Activated CD8-positive, alpha-beta T cell treated with anti-CD3 and anti-CD28 coated beads, Interleukin-2, amount 10 ng/mL, durations not matched to agents 7 days and 5 days (primary cell): ENCODE measurements at regions not wholly inside any gene's neighbourhood (a gene's known extent, or its start where the extent isn't known, plus 50 kb on each side); places are given as distances from the start of the nearest gene placed in this dataset.

Experiments used
- ATAC-seq: fragments of 150-1000 bp; cut with Tn5 transposase; one replicate; pipeline ENCODE4 v1.10.0; 2021; ENCODE audit warnings: moderate library complexity
- CTCF ChIA-PET: fragments of 350-600 bp; sonication (Branson Sonifier 250); formaldehyde crosslinking; loops from one replicate; lab custom pipeline; 2021; ENCODE audit warnings: antibody characterized with exemption; lab: Charles Lee
- POLR2A ChIA-PET: fragments of 350-600 bp; sonication (Branson Sonifier 250); formaldehyde crosslinking; loops from one replicate; lab custom pipeline; 2021; ENCODE audit warnings: antibody characterized with exemption; lab: Charles Lee
- DNase-seq: peaks from one replicate; pipeline ENCODE4 v3.0.0-alpha.2; 2020
- H3K27ac Mint-ChIP-seq: one replicate; pipeline ENCODE4 v1.8.0; 2021; ENCODE audit warnings: mild to moderate bottlenecking, mixed read lengths
- H3K27me3 Mint-ChIP-seq: one replicate; pipeline ENCODE4 v1.8.0; 2021; ENCODE audit warnings: low read depth, mixed read lengths
- H3K36me3 Mint-ChIP-seq: one replicate; pipeline ENCODE4 v1.8.0; 2021; ENCODE audit warnings: low read depth, mixed read lengths
- H3K4me1 Mint-ChIP-seq: one replicate; pipeline ENCODE4 v1.8.0; 2021; ENCODE audit warnings: low read depth, mixed read lengths
- H3K4me3 Mint-ChIP-seq: one replicate; pipeline ENCODE4 v1.8.0; 2021; ENCODE audit warnings: mild to moderate bottlenecking, mixed read lengths
- H3K9me3 Mint-ChIP-seq: one replicate; pipeline ENCODE4 v1.8.0; 2022; ENCODE audit warnings: mixed read lengths; ENCODE audit not compliant: insufficient read depth

DNA sequence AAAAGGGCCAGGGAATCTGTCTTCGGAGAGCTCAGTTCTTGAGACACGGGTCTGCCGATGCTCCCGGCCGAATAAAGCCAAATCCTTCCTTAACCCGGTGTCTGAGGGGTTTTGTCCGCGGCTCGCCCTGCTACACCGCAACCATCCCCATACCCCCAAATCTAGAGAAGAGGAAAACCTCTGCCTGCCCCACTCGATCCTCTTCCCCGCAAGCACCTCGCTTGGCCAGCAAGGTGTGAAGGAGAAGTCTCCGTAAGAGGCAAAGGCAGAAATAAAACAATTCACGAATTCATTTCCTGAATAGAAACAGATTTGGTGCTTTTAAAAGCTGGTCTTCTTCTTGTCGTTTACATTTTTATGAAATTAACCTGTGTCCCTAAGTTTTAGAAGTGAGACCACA lies 67.3 kb upstream of the GALNT9 start:
- ChIA-PET CTCF (no interaction called here), POLR2A (no interaction called here)
- no peak for ATAC-seq
- Mint-ChIP-seq H3K27ac (no peak overlapping the region), H3K9me3 (no peaks in the 10 kb centered on the region), H3K27me3 (peaks cover 8% of the 10 kb centered on the region), H3K36me3 (no peaks in the 10 kb centered on the region), H3K4me3 (no peak overlapping the region), H3K4me1 (no peaks in the 10 kb centered on the region)
- no peak for DNase-seq

DNA sequence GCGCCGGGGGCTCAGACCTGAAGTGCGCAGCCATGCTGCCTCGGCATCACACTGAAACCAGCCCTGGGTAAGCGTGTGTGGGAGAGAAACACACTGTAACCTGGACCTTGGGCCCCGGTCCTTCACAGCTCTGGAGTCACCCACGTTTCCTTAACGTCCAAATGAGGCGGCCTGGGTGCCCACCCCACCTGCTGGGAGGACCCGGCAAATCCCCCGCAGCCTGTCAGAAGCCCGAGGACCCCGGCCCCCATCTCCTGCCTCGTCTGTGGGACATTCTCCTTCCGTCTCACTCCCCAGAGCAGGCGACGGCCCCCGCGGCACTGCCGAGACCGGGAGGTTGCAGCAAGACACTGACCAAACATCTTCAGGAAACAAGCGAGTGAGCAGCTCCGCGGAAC lies 66.5 kb upstream of the GALNT9 start:
- Mint-ChIP-seq H3K9me3 (no peaks in the 10 kb centered on the region), H3K4me1 (no peaks in the 10 kb centered on the region), H3K27ac (no peak overlapping the region), H3K27me3 (peaks cover 6% of the 10 kb centered on the region), H3K36me3 (no peaks in the 10 kb centered on the region), H3K4me3 (no peak overlapping the region)
- no peak for ATAC-seq
- ChIA-PET CTCF (no interaction called here), POLR2A (no interaction called here)
- no peak for DNase-seq

DNA sequence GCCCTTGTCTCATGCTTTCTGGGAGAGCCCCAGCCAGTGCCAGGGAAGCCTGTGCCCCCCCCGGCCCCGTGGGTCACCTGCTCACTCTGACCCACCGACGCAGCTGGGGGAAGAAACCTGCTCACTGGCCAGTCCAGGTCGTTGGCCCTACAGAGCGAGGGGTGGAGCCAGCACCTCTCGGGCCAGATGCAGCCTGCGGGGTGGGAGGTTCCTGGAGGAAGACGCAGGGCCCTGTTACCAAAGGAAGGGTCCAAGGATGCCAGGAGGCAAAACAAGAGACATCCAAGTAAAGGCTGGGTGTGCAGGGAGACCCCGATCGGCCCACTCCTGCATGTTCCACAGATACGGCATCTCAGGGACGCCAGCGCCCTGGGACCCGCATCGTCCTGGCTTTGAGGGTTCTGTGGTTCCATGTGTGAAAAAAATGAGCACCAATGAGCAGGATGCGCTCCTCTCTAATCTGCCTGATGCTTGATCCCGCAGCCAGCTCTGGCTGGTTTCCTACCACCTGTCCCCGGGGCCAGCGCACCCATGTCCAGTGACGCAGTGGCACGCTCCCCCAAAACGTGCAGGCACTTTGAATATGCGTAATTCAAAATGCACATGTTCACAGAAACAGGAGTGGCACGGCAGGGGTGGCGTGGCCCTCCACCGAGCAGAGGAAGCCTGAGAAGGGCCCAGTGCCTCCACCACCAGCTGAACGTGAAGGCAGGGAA lies 66.0 kb upstream of the GALNT9 start:
- ChIA-PET POLR2A (no interaction called here), CTCF (no interaction called here)
- DNase-seq (no peak), ATAC-seq (no peak)
- no peaks in the 10 kb centered on the region for H3K4me1 Mint-ChIP-seq
- H3K27ac Mint-ChIP-seq: no peak overlapping the region
- no peak overlapping the region for H3K4me3 Mint-ChIP-seq
- H3K27me3 Mint-ChIP-seq: peaks cover 5% of the 10 kb centered on the region
- H3K36me3 Mint-ChIP-seq: no peaks in the 10 kb centered on the region
- no peaks in the 10 kb centered on the region for H3K9me3 Mint-ChIP-seq

DNA sequence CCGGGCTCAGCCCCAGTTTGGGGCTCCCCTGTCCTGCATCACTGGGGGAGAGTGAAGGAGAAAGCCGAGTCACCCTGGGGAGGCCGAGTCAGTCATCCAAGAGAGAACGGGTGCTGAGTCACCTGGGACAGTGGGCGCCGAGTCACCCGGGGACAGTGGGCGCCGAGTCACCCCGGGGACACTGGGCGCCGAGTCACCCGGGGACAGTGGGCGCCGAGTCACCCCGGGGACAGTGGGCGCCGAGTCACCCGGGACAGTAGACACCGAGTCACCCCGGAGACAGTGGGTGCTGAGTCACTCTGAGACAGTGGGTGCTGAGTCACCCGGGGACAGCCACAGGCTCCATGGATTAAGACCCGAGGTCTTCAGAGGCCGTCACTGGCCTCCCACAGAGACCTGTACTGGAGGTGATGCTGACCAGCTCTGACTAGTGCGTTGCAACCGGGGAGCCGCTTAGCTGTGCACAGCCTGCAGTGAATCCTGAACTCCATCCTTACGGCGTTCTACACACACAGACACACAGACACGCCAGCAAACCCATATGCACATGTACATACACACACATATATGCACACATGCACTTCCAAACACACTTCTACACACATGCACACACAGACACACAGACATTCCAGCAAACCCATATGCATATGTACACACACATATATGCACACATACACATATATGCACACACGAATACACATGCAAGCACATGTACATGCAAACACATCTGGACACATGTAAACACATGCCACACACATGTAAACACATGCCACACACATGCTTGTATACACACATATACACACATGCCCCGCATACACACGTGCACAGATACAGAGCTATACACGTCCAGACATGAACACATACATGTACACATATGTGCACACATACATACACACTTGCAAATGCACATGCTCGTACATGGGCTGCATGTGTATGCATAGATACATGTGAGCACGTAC lies 64.9 kb upstream of the GALNT9 start:
- no peak overlapping the region for H3K27ac Mint-ChIP-seq
- ATAC-seq: no peak

DNA sequence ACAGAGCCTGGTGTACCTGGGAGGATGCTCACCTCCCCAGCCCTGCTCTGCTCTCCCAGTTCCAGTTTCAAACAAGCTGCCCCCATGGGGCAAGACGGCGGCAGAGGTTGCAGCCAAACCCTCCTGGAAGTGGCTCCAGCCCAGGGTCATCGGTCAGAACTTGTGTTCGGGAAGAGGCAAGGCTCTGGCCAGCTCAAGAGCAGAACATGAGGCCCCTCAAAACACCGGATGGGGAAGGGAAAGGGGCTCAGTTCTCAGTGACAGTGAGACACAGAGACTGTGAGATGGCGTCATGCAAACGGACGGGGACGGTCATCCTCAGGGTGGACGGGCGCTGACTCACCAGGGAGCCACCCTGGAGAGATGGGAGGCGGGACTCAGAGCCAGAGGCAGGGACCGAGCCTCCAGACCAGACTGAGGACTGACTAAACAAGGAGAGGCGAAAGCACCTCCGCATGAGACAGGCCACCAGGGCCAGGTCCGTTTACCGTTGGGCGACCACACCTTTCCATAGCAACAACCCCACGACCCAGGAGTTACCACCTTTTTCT lies 63.9 kb upstream of the GALNT9 start:
- CTCF ChIA-PET: no interaction called here
- no peaks in the 10 kb centered on the region for H3K36me3 Mint-ChIP-seq
- ATAC-seq (no peak), DNase-seq (no peak)
- H3K9me3 Mint-ChIP-seq: no peaks in the 10 kb centered on the region
- peaks cover 5% of the 10 kb centered on the region for H3K27me3 Mint-ChIP-seq
- POLR2A ChIA-PET: no interaction called here
- no peak overlapping the region for H3K27ac Mint-ChIP-seq
- no peaks in the 10 kb centered on the region for H3K4me1 Mint-ChIP-seq
- H3K4me3 Mint-ChIP-seq: no peak overlapping the region

More for the DNA sequence above, 64.9 kb upstream of the GALNT9 start:
- Mint-ChIP-seq H3K4me1 (no peaks in the 10 kb centered on the region), H3K9me3 (no peaks in the 10 kb centered on the region), H3K27me3 (peaks cover 5% of the 10 kb centered on the region), H3K36me3 (no peaks in the 10 kb centered on the region), H3K4me3 (no peak overlapping the region)
- CTCF ChIA-PET: no interaction called here
- POLR2A ChIA-PET: no interaction called here
- no peak for DNase-seq

DNA sequence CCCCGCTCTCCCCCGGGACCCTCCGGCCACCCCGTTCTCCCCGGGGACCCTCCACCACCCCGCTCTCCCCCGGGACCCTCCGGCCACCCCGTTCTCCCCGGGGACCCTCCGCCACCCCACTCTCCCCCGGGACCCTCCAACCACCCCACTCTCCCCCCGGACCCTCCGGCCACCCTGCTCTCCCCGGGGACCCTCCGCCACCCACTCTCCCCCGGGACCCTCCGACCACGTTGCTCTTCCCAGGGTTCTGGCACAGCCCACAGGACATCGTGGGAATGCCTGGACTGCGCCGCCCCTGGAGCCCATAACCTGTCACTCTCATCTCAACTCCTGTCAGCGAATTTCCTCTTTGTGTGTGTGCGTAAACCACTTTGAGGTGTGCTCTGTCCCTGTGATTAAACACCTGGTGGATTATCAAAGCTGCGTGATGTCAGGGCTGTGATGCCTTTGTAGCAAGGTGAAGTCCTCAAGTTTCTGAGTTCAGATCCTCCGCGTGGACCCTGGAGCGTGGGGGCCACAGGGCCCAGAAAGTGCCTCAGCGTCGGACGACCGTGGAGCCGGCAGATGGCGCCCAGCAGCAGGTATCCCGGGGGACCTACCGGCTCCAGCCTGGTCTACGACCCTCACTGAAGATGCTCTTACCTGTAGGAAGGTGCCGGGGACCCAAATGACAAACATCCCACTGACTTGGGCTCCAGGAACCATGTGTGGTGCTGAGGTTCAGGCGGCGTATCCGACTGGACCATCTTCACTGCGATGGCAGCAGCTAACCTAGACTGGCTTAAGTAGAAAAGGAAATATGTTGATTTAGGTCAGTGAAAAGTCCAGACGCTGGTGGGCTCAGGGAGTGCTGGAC lies 63.2 kb upstream of the GALNT9 start:
- no peaks in the 10 kb centered on the region for H3K4me1 Mint-ChIP-seq
- H3K27ac Mint-ChIP-seq: no peak overlapping the region
- H3K36me3 Mint-ChIP-seq: no peaks in the 10 kb centered on the region
- peaks cover 3% of the 10 kb centered on the region for H3K27me3 Mint-ChIP-seq
- POLR2A ChIA-PET: no interaction called here
- H3K4me3 Mint-ChIP-seq: no peak overlapping the region
- H3K9me3 Mint-ChIP-seq: no peaks in the 10 kb centered on the region
- CTCF ChIA-PET: no interaction called here
- DNase-seq (no peak), ATAC-seq (no peak)

DNA sequence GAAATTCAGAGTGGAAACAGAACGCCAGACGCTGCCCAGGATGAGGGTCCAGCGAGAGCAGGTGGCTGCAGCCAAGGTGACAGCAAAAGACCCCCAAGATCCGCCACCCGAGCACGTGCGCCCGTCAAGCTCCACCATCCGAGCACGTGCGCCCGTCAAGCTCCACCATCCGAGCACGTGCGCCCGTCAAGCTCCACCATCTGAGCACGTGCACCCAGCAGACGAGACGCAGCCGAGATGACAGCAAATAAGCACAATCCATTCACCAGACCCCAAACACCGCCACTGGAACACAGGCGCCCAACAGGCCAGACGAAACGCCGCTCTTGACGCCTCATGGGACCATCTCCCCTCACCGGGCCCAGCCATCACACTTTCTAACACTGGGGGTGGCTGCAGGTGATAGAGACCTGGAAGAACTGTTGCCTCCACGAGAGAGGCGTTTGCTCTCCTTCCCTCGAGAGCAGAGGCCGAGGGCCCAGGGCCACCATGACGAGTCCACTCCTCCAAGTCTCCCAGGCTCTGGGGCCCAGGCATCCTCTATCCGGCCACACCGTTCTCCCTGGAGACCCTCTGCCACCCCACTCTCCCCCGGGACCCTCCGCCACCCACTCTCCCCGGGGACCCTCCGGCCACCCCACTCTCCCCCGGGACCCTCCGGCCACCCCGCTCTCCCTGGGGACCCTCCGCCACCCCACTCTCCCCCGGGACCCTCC lies 62.1 kb upstream of the GALNT9 start:
- CTCF ChIA-PET: no interaction called here
- no peaks in the 10 kb centered on the region for H3K36me3 Mint-ChIP-seq

DNA sequence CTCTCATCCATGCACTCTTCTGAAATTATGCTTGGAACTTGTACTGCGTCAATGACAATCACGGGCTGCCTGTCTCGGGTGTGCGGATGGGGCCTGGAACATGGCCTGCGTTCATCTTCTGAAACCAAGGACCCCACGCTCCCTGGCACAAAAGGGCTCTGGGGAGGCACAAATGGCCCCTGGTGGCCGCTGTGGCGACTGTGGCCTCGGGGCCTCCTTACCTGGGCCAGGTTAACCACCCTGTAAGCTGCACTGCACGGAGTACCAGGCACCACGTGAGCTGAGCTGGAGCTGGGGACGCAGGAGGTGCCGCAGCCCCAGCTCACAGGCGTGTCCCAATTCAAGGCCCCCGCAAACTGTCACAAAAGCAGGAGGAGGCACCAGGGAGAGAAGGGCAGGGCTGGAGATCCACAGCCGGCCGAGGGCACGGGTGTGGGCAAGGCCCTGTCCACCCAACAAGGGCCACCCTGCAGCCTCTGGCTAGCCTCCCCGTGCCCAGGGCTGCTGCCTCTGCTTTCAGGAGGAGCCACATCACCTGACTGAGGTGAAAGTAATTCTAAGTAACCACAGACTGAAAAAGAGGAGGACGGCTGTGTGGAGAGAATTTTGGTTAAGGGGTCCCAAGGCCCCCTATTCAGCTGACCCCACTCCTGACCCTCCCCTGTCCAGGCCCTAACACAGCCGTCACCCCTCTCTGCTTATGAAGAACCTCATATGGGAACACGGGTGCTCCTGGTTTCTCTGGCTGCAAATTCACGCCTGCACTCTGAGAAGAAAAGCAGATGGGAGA lies 61.1 kb upstream of the GALNT9 start:
- Mint-ChIP-seq H3K36me3 (no peaks in the 10 kb centered on the region), H3K4me1 (no peaks in the 10 kb centered on the region), H3K27ac (no peak overlapping the region), H3K4me3 (no peak overlapping the region), H3K27me3 (no peaks in the 10 kb centered on the region), H3K9me3 (no peaks in the 10 kb centered on the region)
- ChIA-PET POLR2A (no interaction called here), CTCF (no interaction called here)
- ATAC-seq (no peak), DNase-seq (no peak)

More for the DNA sequence above, 62.1 kb upstream of the GALNT9 start:
- no peak for ATAC-seq
- Mint-ChIP-seq H3K9me3 (no peaks in the 10 kb centered on the region), H3K27me3 (peaks cover 2% of the 10 kb centered on the region), H3K4me1 (no peaks in the 10 kb centered on the region), H3K27ac (no peak overlapping the region), H3K4me3 (no peak overlapping the region)
- no peak for DNase-seq
- POLR2A ChIA-PET: no interaction called here

DNA sequence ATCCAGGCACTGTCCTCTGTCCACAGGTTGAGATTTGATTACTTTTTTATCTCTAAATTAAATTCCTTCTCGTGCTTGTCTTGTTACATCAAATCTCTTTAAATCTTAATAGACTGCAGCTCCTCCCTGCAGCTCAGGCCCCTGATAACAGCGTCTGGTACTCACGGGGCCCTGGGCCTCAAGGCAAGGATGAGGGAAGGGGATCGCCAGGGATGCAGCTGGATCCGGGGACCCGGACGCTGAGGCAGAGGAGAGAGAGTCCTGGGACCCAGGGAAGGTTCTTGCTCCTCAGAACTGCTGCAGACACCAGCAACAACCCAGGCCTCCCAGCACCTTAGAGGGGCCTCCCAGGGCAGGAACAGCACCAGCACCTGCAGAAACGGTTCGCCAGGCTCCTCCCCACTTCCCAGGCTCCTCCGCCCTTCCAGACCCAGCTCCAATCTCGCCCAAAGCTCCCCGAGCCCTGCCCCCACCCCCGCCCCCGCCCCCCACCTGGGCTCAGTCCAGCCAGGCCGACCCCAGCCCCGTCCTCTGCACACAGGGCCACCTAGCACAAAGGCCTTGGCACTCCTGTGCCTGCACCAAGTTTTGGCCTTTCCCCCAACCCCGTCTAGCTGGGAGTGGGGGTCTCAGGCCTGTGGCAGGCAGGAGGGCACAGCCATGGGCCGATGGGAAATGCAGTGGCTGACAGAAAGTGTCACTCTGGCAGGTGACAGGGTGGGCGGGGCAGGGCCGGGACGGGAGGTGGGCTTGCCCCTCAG lies 60.3 kb upstream of the GALNT9 start:
- Mint-ChIP-seq H3K27ac (no peak overlapping the region), H3K4me1 (no peaks in the 10 kb centered on the region), H3K27me3 (no peaks in the 10 kb centered on the region), H3K9me3 (no peaks in the 10 kb centered on the region), H3K36me3 (no peaks in the 10 kb centered on the region), H3K4me3 (no peak overlapping the region)
- no peak for DNase-seq
- CTCF ChIA-PET: no interaction called here
- POLR2A ChIA-PET: no interaction called here
- no peak for ATAC-seq

DNA sequence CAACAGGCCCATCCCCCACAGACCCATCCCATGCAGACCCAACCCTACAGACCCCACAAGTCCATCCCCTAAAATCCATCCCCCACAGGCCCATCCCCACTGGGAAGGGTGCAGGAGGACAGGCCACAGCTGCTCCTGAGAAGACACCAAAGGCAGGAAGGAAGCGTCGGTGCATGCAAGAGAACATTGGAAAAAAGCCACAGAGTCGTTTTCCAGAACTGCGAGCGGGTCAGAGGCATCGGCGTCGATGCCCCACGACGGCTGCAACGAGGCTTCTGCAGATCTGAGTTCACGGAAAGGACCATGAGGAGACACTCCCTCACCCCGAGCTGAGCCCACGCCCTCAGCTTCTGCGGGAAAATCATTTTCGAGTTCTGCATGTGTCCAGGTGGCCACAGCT lies 59.6 kb upstream of the GALNT9 start:
- ATAC-seq (no peak), DNase-seq (no peak)
- Mint-ChIP-seq H3K36me3 (no peaks in the 10 kb centered on the region), H3K4me1 (no peaks in the 10 kb centered on the region), H3K4me3 (no peak overlapping the region), H3K9me3 (no peaks in the 10 kb centered on the region), H3K27me3 (no peaks in the 10 kb centered on the region), H3K27ac (no peak overlapping the region)
- ChIA-PET POLR2A (no interaction called here), CTCF (no interaction called here)
